ENCODE measurements at regions not wholly inside any gene's neighbourhood (a gene's known extent, or its start where the extent isn't known, plus 50 kb on each side); places are given as distances from the start of the nearest gene placed in this dataset.

GRCh38 chr2:51707625-51708024 is 675.7 kb upstream of the NRXN1 start:
- no peak for DNase-seq
- intact Hi-C loops (cut with DNase I): no loop called here

GRCh38 chr2:51706220-51706619 is 674.3 kb upstream of the NRXN1 start:
- no peak for DNase-seq
- intact Hi-C loops (cut with DNase I): no loop called here

- DNase-seq: no peak
- intact Hi-C loops (cut with DNase I): no loop called here
Measured at GRCh38 chr2:51705417-51705816, 673.5 kb upstream of the NRXN1 start.

- intact Hi-C loops (cut with DNase I): no loop called here
- no peak for DNase-seq
Measured at GRCh38 chr2:51698021-51698420, 666.1 kb upstream of the NRXN1 start.

- intact Hi-C loops (cut with DNase I): no loop called here
Measured at GRCh38 chr2:51697095-51697494, 665.2 kb upstream of the NRXN1 start.

GRCh38 chr2:51695531-51695930 is 663.6 kb upstream of the NRXN1 start:
- no peak for DNase-seq

More at GRCh38 chr2:51697095-51697494, 665.2 kb upstream of the NRXN1 start:
- DNase-seq: no peak

GRCh38 chr2:51693640-51694039 is 661.7 kb upstream of the NRXN1 start:
- no peak for DNase-seq
- intact Hi-C loops (cut with DNase I): no loop called here

More at GRCh38 chr2:51695531-51695930, 663.6 kb upstream of the NRXN1 start:
- intact Hi-C loops (cut with DNase I): no loop called here

- no peak for DNase-seq
- intact Hi-C loops (cut with DNase I): no loop called here
Measured at GRCh38 chr2:51681854-51682253, 649.9 kb upstream of the NRXN1 start.

GRCh38 chr2:51673628-51674027 is 641.7 kb upstream of the NRXN1 start:
- DNase-seq: no peak
- intact Hi-C loops (cut with DNase I): no loop called here

GRCh38 chr2:51667679-51668078 is 635.7 kb upstream of the NRXN1 start:
- intact Hi-C loops (cut with DNase I): no loop called here
- no peak for DNase-seq

- DNase-seq: no peak
- intact Hi-C loops (cut with DNase I): no loop called here
Measured at GRCh38 chr2:51662187-51662586, 630.3 kb upstream of the NRXN1 start.

- intact Hi-C loops (cut with DNase I): no loop called here
- DNase-seq: no peak
Measured at GRCh38 chr2:51657849-51658248, 625.9 kb upstream of the NRXN1 start.

- intact Hi-C loops (cut with DNase I): no loop called here
- no peak for DNase-seq
Measured at GRCh38 chr2:51650769-51651168, 618.8 kb upstream of the NRXN1 start.

GRCh38 chr2:51649366-51649765 is 617.4 kb upstream of the NRXN1 start:
- intact Hi-C loops (cut with DNase I): no loop called here
- no peak for DNase-seq

- DNase-seq: no peak
- intact Hi-C loops (cut with DNase I): no loop called here
Measured at GRCh38 chr2:51638811-51639210, 606.9 kb upstream of the NRXN1 start.

GRCh38 chr2:51633073-51633472 is 601.1 kb upstream of the NRXN1 start:
- intact Hi-C loops (cut with DNase I): no loop called here
- DNase-seq: no peak

- DNase-seq: no peak
- intact Hi-C loops (cut with DNase I): no loop called here
Measured at GRCh38 chr2:51629406-51629805, 597.5 kb upstream of the NRXN1 start.

- intact Hi-C loops (cut with DNase I): no loop called here
- DNase-seq: no peak
Measured at GRCh38 chr2:51628917-51629316, 597.0 kb upstream of the NRXN1 start.

GRCh38 chr2:51624995-51625394 is 593.1 kb upstream of the NRXN1 start:
- DNase-seq: no peak
- intact Hi-C loops (cut with DNase I): no loop called here

- DNase-seq: no peak
- intact Hi-C loops (cut with DNase I): no loop called here
Measured at GRCh38 chr2:51620796-51621195, 588.9 kb upstream of the NRXN1 start.

- no peak for DNase-seq
- intact Hi-C loops (cut with DNase I): no loop called here
Measured at GRCh38 chr2:51619961-51620360, 588.0 kb upstream of the NRXN1 start.

- DNase-seq: no peak
- intact Hi-C loops (cut with DNase I): no loop called here
Measured at GRCh38 chr2:51612387-51612786, 580.5 kb upstream of the NRXN1 start.
